Endothelial cell (in vitro differentiated cells): ENCODE measurements at regions not wholly inside any gene's neighbourhood (a gene's known extent, or its start where the extent isn't known, plus 50 kb on each side); places are given as distances from the start of the nearest gene placed in this dataset.

Source experiments
- DNase-seq: peaks from one replicate; pipeline ENCODE4 v3.0.0; 2021; ENCODE audit warnings: low spot score
- H3K27ac Mint-ChIP-seq: one replicate; pipeline ENCODE4 v1.8.0; 2021; ENCODE audit warnings: mixed read lengths, inconsistent platforms; ENCODE audit not compliant: unreplicated experiment
- H3K27me3 Mint-ChIP-seq: one replicate; pipeline ENCODE4 v1.8.0; 2021; ENCODE audit warnings: mild to moderate bottlenecking, moderate library complexity, mixed read lengths, inconsistent platforms; ENCODE audit not compliant: unreplicated experiment
- H3K36me3 Mint-ChIP-seq: one replicate; pipeline ENCODE4 v1.8.0; 2021; ENCODE audit warnings: mild to moderate bottlenecking, low read depth, mixed read lengths, inconsistent platforms; ENCODE audit not compliant: unreplicated experiment
- H3K4me1 Mint-ChIP-seq: one replicate; pipeline ENCODE4 v1.8.0; 2021; ENCODE audit warnings: mild to moderate bottlenecking, mixed read lengths, inconsistent platforms; ENCODE audit not compliant: unreplicated experiment
- H3K4me3 Mint-ChIP-seq: one replicate; pipeline ENCODE4 v1.8.0; 2021; ENCODE audit warnings: mild to moderate bottlenecking, mixed read lengths, inconsistent platforms; ENCODE audit not compliant: unreplicated experiment
- H3K9me3 Mint-ChIP-seq: one replicate; pipeline ENCODE4 v1.8.0; 2021; ENCODE audit warnings: mixed read lengths, inconsistent platforms; ENCODE audit not compliant: unreplicated experiment
- TF ChIP-seq, protein P1 (sequence below): fragments of 200-600 bp; sonication (generic); IDR thresholded peaks from one replicate; pipeline ENCODE4 v1.5.0; 2021; ENCODE audit warnings: antibody characterized with exemption; ENCODE audit not compliant: unreplicated experiment

DNA sequence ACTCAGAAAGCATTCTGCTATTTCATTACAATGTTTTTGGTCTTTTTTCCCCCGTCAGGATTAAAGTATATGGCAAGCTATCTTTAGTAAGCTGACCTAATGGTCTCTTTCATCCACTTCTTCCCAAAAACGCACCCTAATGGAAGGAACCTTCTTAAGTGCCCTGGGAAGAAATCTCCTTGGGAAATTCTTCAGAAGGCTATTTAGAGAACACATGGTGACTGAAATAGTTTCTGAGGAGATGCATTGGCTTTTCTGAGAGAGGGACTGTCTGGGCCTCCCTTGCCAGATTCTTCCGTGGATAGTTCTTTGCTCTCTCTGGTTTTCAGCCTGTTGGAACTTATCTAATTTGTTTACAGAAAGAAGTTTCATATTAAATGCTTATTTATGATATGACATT is 524.1 kb upstream of the MEF2C start:
- Mint-ChIP-seq H3K9me3 (no peaks in the 10 kb centered on the region), H3K36me3 (no peaks in the 10 kb centered on the region), H3K4me1 (no peaks in the 10 kb centered on the region), H3K27ac (no peak overlapping the region), H3K4me3 (no peak overlapping the region), H3K27me3 (no peaks in the 10 kb centered on the region)
- TF ChIP-seq, protein P1, sequence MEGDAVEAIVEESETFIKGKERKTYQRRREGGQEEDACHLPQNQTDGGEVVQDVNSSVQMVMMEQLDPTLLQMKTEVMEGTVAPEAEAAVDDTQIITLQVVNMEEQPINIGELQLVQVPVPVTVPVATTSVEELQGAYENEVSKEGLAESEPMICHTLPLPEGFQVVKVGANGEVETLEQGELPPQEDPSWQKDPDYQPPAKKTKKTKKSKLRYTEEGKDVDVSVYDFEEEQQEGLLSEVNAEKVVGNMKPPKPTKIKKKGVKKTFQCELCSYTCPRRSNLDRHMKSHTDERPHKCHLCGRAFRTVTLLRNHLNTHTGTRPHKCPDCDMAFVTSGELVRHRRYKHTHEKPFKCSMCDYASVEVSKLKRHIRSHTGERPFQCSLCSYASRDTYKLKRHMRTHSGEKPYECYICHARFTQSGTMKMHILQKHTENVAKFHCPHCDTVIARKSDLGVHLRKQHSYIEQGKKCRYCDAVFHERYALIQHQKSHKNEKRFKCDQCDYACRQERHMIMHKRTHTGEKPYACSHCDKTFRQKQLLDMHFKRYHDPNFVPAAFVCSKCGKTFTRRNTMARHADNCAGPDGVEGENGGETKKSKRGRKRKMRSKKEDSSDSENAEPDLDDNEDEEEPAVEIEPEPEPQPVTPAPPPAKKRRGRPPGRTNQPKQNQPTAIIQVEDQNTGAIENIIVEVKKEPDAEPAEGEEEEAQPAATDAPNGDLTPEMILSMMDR, result no peak
- DNase-seq, result no peak

DNA sequence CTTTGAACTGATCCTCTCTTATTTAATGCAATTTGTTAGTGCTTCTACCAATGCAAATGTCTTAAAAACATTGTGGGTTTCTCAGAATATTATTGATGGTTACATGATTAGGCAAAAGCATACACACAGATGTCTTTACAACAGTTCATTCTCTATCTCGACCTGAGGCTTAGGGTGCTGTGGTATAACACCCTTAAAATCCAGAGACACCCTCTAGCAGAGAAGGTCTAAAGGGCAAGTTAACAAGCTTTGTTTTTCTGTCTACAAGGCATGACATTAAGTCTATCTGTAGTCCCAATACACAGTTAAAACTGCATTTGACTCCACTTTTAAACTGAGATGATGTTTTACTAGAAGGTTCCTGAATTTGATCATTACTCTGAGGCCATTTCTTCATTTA is 518.7 kb upstream of the MEF2C start:
- no peak for DNase-seq
- H3K4me3 Mint-ChIP-seq, result no peak overlapping the region
- H3K4me1 Mint-ChIP-seq, result peaks cover 5% of the 10 kb centered on the region
- H3K9me3 Mint-ChIP-seq, result no peaks in the 10 kb centered on the region
- H3K36me3 Mint-ChIP-seq, result no peaks in the 10 kb centered on the region
- TF ChIP-seq, protein P1, result no peak
- no peak overlapping the region for H3K27ac Mint-ChIP-seq
- no peaks in the 10 kb centered on the region for H3K27me3 Mint-ChIP-seq

DNA sequence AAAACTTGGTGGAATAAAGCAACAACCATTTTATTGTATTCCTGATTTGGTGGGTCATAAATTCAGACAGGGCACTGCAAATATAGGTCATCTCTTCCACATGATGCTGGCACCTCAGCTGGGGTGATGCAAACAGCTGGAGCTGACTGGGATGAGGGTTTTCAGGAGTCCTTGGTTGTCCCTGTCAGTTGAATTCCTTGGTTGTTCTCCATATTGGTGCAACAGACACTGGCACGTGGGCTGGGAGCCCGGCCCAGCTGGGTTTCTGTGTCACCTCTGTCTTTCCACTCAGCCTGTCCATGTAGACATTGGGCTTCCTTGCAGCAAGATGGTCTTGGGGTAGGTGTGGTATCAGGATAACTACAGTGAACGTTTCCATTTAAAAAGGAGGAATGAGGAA is 518.0 kb upstream of the MEF2C start:
- no peaks in the 10 kb centered on the region for H3K27me3 Mint-ChIP-seq
- no peak for DNase-seq
- H3K9me3 Mint-ChIP-seq, result no peaks in the 10 kb centered on the region
- no peak overlapping the region for H3K4me3 Mint-ChIP-seq
- H3K27ac Mint-ChIP-seq, result no peak overlapping the region
- peaks cover 7% of the 10 kb centered on the region for H3K4me1 Mint-ChIP-seq
- TF ChIP-seq, protein P1, result no peak
- H3K36me3 Mint-ChIP-seq, result no peaks in the 10 kb centered on the region

GRCh38 chr5:89399548-89399947 is 516.6 kb upstream of the MEF2C start:
- Mint-ChIP-seq H3K9me3 (no peaks in the 10 kb centered on the region), H3K36me3 (no peaks in the 10 kb centered on the region), H3K4me3 (no peak overlapping the region), H3K27ac (no peak overlapping the region), H3K4me1 (peaks cover 15% of the 10 kb centered on the region), H3K27me3 (no peaks in the 10 kb centered on the region)
- TF ChIP-seq, protein P1, result no peak
- no peak for DNase-seq

- H3K27ac Mint-ChIP-seq, result peak overlapping the region; percentile 30
- H3K4me1 Mint-ChIP-seq, result peaks cover 15% of the 10 kb centered on the region
These were observed 514.1 kb upstream of the MEF2C start for GRCh38 chr5:89397096-89397495.

More at GRCh38 chr5:89397096-89397495, 514.1 kb upstream of the MEF2C start:
- H3K9me3 Mint-ChIP-seq, result no peaks in the 10 kb centered on the region
- H3K27me3 Mint-ChIP-seq, result no peaks in the 10 kb centered on the region
- H3K4me3 Mint-ChIP-seq, result no peak overlapping the region
- TF ChIP-seq, protein P1, result no peak
- no peak for DNase-seq
- no peaks in the 10 kb centered on the region for H3K36me3 Mint-ChIP-seq
